GM18873 (cell line): ENCODE measurements at regions not wholly inside any gene's neighbourhood (a gene's known extent, or its start where the extent isn't known, plus 50 kb on each side); places are given as distances from the start of the nearest gene placed in this dataset.
"Not testable (repeated sequence)": the region's sequence is repeated elsewhere in the genome, so short reads cannot be mapped to it uniquely, and the experiment has no call there.

ENCODE experiments used
- ATAC-seq: cut with Tn5 transposase; IDR thresholded peaks from one replicate; pipeline ENCODE4 v1.9.1; 2021; ENCODE audit warnings: mild to moderate bottlenecking, moderate library complexity, moderate number of reproducible peaks; ENCODE audit not compliant: unreplicated experiment, low FRiP score

DNA sequence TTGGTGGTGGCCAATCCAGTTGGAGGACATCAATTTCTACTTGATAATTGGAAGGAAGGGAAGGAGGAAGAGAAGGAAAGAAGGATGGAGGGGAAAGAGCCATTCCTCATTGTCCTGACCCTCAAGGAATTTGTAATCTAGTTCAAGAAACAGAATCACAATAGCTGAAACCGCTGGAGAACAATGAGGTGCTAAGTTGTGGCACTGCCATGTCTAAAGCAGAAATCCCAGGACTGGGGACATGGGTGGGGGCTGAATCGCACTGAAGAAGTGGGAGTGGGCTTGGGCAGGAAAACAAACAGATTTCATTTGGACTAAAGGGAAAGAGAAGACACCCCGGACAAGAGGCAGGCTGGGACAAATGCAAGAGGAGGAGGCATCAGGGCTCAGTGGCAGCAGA is 183.6 kb downstream of the UACA start:
- ATAC-seq, result no peak

DNA sequence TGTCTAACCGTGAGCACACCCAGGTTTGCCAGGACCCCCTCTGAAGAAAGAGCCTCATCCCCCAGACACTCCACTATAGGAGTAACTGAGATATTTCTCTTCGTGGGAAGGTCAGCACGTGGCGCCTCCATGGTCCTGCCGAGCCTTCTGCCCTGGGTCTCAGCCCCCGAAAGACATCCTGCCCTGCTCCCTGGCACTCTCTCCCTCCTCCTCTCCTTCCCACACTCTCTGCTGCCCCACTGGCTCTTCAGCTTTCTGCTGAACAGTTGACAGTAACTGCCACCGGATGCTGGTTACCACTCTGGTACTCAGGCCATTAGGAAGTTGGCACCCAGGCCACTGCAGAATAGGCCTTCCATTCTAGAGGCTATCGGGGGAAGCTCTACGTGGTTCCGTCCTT is 185.2 kb downstream of the UACA start:
- no peak for ATAC-seq

DNA sequence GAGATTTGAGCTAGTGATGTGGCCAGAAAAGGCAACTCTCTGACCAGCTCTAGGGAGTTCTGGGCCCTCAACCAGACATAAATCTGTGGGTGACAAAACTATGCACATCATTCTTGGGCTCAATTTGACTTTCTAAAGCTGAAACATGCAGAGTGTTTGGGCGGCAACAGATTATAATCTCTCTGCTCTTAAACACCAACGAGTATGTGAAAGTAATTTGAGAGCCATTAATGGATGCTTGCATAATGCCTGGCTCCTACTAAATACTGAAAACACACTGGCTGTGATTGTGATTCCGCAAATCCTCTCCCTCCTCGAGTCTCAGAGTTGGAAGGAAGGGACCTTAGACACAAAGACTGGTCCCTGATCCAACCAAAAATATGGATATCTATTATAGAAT is 186.7 kb downstream of the UACA start:
- no peak for ATAC-seq

DNA sequence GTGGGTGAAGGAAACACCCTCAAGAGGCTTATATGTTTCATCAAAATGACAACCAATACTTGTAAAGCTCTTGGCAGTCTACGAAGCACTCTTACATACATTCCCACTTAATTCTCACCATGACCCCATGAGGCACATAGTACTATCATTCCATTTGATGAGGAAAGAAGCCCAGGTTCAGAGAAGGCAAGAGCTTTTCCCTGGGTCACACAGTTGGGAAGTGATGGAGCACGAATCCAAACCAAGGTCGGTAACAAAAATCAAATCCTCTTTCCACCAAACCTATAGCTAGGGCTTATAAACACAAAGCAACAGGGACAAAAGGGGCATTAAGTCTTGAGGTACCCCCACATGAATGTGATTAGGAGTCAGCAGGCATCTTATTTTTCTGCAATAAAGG is 187.1 kb downstream of the UACA start:
- ATAC-seq, result no peak

DNA sequence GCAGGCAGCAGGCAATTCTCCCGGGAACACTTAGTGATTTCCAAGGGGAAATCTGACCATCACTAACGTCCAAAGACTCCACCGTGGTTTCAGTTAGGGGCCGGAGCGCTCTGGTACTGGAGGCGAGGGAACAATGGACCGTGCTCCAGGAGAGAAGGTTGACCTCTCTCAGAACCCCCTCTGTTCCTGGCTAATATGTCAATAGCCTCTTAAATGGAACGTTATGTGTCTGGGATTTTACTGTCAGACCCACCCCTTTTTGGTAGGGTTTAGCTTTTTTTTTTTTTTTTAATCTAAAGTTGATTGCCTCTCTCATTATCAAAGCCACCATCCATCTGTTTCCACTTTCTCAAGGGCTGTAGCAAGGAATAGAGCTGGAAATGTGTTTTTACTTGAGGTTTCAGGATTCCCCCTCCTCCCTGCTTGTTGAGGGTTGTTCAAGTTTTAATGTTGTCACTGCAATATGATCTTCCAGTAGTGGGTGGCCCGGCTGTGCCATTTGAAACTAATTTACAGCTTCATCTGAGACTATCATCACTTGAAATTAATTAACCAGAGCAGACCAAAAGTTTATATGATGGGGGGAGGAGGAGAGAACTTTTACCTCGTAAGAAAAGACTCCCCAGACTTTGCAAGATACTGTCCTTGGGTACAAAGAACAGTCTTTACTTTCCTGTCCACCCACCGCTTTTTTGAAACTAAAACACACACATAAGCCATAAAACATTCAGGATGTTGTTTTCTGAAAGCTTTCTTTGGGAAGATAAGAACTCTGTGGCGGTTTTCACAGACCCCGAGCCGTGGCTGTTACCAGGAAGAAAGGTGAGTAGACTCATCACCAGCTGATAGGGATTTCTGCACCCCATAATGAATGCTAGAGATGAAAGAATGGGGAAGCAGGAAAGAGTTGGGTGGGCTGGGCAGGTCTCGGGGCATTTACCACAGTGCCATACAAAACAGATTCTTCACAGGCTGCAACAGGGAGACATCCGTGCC is 187.8 kb downstream of the UACA start:
- no peak for ATAC-seq

DNA sequence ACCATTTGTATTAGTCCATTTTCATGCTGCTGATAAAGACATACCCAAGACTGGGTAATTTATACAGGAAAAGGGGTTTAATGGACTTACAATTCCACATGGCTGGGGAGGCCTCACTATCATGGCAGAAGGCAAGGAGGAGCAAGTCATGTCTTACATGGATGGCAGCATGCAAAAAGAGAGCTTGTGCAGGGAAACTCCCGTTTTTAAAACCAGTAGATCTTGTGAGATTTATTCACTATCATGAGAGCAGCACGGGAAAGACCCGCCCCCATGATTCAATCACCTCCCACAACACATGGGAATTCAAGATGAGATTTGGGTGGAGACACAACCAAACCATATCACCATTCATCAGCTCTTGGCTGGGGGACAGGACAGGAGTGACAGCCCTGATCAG is 189.0 kb downstream of the UACA start:
- not testable (repeated sequence) for ATAC-seq

DNA sequence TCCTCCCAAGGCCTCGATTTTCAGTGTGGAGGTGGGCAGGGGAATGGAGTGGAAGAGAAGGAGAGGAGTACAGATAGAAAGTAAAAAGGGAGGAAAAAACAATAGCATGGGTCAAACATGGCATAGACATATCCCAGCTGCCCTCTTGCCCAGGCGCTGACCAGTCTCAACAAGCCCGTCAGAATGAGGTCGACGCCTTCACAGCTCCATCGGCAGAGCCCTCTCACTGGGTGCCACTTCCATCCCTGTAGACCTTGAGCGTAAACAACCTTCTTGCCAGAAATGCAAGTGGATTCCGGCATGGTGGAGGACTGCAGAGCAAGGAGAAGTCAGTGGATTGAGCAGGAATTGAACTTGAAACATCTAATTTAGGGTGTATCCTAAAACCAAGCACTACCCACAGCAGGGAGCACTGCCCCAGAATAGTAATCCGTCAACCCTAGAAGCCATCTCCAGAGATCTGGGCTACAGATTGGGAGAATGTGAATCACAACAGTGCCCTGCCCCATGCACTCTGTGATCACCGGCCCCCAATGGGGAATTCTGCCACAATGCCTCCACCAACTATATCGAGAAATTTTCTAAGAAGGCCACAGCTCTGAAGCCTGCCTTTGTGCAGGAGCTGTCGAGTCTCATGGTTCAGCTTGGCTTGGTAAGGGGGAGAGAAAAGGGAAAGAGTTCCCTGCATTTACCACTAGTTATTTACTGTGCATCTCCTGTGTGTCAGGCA is 190.1 kb downstream of the UACA start:
- ATAC-seq, result no peak

DNA sequence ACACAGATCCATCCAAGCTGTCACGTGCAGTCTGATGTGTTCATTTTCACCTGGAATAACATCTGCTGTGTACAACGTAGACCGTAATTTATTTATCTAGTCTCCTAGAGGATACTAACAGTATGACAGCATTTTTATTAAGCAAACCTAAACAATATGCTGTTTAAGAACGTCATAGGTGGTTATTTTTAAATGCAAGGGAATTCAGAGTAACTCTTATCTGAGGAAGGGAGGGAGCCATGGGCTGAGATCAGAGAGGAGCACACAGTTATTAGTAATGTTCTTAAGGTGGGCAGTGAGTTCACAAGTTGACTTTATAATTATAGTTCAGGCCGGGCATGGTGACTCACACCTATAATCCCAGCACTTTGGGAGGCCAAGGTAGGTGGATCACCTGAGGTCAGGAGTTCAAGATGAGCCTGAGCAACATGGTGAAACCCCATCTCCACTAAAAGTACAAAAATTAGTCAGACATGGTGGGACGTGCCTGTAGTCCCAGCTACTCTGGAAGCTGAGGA is 193.6 kb downstream of the UACA start:
- ATAC-seq, result no peak

DNA sequence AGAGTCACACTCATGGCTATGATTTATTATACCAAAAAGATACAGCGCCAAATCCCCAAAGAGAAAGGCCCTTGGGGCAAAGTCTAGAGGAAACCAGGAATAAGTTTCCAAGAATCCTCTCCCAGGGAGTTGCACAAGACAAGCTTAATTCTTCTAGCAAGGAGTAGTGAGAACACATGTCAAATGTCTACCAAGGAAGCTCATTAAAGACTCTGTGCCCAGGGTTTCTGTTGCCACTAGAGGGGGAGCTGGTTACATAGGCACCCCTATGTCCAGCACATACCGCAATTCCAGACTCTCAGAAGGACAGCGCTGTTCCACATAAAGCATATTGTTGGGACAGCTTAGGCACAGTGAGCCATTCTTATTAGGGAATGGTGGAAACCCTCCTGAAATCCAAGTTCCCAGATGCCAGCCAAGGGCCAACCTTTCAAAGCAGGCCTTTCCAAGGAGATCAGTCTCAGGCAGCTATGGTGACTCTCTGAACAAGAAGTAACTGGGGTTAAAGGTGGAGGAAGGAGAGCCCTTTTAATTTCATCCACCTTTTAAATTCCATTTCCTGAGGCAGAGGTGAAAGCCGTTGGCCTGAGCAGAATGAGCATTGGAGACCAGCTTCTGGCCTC is 194.2 kb downstream of the UACA start:
- no peak for ATAC-seq

DNA sequence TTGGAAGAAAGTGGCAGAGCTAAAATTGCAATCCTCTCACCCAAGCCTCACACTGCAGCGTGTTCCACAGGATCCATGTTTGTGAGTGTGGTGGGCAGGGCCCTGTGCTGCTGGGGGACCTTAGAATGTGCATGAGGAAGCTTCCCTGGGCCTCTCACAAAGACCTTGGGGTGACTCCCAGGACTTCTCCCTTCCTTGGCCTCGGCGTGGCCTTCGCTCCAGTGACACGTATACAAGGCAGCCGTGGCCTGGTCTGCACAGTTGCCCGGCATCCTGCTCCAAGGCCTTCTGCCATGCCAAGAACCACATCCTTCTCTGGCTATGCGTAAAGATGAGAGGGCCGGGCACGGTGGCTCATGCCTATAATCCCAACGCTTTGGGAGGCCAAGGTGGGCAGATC is 196.4 kb downstream of the UACA start:
- no peak for ATAC-seq

DNA sequence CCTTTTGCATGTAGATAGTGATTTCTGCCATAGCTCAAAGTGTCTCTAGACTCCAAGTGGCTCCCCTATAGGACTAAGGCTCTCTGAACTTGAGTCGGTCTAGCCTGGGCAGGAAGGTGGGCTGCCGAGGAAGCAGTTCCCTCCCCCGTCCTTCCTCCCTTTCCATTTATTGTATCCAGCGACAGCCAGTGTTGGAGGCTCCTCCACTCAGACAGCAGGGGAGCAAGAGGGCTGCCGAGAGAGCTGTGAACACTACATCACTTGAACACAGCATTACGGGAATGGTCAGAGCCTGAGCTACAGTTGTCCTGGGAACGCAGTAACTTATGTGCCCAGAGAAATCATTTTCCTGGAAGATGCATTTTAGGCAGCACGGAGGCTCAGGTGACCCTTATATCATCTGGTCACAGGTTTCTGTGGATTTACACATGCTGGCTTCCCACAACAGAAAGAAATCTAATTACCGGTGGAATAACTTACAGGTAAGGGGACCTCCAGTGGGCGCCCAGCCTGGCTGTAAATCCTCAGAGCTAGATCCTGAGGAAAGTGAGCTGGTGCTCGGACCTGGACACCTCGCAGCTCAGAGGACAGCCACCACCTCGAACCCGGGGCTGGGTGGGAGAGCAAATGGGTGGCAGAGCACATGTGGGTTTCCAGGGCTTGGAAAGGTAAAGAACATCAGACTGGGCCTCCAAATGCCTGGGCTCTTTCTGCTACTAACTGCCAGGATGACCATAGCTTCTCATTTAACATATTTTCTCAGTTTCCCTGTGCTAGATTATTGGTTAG is 197.1 kb downstream of the UACA start:
- ATAC-seq, result no peak

DNA sequence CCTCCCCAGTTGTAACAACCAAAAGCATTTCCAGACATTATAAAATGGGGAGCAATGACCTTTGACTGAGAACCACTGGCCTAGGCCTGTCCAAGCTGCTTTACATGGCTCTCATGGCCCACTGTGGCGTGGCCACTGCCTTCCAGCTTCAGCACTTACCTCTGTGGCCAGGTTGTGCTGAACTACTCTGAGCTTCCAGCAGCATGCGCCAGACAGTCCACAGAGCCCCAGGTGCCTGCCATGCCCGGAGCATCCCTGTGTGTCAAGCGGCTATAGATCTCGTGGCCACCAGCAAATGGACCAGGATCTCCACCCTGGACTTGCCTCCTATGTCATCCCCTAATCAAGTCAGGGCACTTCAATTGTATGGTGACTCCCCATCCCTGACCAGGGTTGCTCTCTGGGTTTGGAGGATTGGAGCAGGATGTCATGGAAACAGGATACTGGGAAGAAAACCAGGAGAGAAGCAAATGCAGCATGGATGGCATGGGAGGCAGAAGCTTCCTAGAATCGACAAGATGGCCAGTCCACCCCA is 199.7 kb downstream of the UACA start:
- ATAC-seq, result no peak

DNA sequence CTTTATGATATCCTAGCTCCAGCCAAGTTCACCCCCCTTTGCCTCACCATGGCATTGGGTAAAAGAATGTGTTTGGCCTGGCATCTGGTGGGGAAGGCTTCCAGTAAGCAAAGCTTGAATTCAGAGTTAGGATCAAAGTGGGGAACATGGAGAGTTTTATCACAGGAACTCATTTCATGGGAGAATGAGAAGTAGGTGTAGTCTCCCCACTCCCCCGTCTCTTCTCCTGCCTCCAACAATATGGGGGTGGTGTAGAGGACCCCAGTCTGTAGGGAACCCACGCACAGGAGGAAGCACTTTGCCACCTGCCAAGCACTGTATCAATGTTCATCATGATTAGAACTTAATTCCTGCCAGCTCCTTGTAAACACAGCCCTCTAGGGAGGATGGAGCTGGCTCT is 200.5 kb downstream of the UACA start:
- ATAC-seq, result no peak

DNA sequence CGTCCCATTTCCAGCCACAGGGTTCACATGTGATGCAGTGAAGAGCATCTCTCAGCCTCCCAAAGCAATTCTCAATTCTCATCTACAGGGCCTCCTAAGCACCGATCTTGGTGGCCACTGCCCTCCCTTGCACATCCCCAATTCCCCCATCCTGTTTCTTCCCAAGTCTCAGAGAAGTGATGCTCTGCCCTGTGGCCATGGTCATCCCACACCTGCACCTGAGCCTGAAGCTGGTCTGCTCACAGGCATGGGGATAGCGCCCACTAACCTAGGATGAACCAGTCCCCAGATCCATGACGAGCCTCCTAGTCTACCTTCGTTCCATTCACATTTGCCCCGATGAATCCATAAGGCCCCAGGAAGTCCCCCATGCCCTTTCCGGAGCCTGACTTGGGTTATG is 201.5 kb downstream of the UACA start:
- ATAC-seq, result no peak

DNA sequence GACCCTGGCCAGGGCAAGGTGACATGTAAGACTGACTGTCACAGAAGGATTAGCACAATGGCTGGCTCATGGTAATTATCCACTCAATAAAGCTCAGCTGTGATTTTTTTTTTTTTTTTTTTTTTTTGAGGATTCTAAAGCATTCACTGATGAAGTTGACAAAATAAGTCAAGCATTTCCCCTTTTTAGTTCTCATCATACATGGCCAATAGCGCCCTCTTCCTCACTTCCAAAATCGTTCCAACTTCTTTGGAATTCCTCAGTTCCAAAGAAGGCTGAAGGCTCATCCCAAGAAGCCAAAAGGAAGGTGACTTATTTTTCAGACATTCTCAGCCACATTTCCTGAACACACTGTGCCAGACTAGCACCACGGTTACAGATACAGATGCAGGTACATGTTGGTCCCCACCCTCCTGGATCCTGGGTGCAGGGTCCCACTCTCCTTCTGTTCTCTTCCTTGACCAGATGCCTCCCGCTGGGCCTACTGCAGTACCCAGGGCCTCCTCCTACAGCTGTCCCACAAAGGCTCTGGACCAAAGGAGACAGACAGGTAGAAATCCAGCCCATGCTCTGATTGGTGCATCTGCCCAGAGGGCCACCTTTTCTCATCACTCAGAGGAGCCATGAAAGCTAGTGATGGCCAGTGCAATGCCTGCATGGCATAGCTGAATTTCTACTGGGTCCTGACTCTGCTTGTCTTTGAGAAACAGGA is 202.6 kb downstream of the UACA start:
- no peak for ATAC-seq

DNA sequence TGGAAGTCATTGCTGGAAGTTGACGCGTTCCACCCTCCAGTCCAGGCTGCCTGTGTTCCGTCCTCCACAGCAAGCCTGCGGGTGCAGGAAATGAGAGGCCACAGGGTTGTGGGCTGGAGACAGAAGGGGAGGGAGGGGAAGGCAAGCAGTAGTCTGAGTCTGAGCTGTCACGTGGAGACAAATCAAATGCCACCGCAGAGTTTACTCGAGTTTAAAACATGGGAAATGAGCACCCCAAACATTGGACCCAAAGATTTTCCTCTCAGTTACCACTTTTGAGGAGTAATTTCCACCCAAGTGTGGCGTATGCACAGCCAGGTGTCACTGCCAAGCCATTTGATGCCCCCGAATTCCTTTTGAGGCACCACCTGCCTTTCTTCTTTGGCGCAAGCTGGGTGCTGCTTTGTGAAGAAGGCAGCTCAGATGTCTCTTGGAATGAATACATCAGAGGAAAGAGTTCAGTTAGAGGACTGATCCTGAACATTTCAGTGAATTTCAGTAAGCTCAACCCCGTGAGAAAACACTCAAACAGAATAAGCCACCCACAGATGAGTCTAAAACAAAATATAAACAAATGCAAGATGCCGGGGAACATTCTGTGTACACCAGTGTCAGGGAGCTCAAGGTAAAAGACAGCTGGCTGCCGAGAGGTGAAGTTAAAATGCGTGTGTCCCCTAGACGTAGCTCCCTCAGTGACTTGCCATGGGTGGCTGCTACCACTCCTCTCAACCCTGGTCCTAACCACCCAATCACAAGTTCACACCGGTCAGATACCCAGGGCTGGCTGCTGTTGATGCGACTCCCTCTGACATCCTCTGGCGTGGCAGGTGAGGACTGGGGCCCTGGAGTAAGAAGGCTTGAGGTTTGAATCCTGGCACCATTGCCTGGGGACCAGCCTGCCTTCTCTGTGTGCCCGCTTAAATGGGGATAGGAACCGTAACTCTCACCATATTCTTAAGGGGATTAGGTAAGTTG is 203.8 kb downstream of the UACA start:
- no peak for ATAC-seq

DNA sequence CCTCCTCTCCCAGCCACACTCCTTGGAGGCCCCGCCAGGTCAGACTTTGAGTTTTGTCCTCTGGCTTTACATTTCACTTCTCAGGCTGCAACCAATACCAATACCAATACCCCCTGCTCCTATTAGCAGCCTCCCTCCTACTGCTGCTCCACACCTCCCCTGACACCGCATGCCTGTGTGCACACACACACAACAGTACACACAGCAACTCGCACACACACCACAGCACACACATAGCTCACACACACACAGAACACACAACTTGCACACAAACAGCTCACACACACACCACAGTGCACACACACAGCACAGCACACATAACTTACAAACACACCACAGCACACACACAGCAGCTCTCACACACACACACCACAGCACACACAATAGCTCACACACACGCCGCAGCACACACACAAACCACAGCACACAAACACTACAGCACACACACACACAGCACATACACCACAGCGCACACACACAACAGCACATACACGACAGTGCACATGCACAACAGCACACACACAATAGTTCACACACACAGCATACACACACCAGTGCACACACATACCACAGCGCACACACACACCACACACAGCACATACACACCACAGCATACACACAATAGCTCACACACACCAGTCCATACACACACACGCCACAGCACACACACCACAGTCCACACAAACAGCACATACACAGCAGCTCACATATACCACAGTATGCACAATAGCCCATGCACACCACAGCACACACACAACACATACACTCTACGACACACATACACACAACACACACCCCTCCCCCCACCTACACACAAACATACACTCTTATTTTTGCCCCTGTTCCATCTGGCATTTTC is 204.7 kb downstream of the UACA start:
- ATAC-seq, result no peak
